Tibial nerve (tissue), 4 donors: ENCODE measurements at regions not wholly inside any gene's neighbourhood (a gene's known extent, or its start where the extent isn't known, plus 50 kb on each side); places are given as distances from the start of the nearest gene placed in this dataset. TPM values are rescaled to one million over a fixed set of nuclear protein-coding genes. Genes with fewer than 3 reads are reported as not detected.

ENCODE experiments used
- DNase-seq, 2 donors: peaks; one replicate each; pipeline ENCODE4 v3.0.0-alpha.2; 2019; ENCODE audit warnings: low spot score in 2 of 2
- H3K27ac ChIP-seq, 4 donors: fragments of 200-600 bp; sonication (generic) in 3 of 4; one replicate each; pipeline ENCODE4 v1.5.1; 2017 to 2019; ENCODE audit warnings: mild to moderate bottlenecking in 1 of 4
- H3K27me3 ChIP-seq, 2 donors: fragments of 200-600 bp; sonication (generic) in 1 of 2; one replicate each; pipeline versions ENCODE4 v1.5.1 to v1.6.0; 2017 to 2019
- H3K36me3 ChIP-seq, 3 donors: fragments of 200-600 bp; sonication (generic); one replicate each; pipeline ENCODE4 v1.5.1; 2018 to 2019
- H3K4me1 ChIP-seq, 4 donors: fragments of 200-600 bp; sonication (generic) in 3 of 4; one replicate each; pipeline ENCODE4 v1.5.1; 2017 to 2019
- H3K4me3 ChIP-seq, 4 donors: fragments of 200-600 bp; sonication (generic) in 3 of 4; one replicate each; pipeline ENCODE4 v1.5.1; 2017 to 2019; ENCODE audit warnings: mild to moderate bottlenecking in 1 of 4, moderate library complexity in 1 of 4
- H3K9me3 ChIP-seq, 4 donors: fragments of 200-600 bp; sonication (generic) in 3 of 4; one replicate each; pipeline ENCODE4 v1.5.1; 2017 to 2019
- CTCF ChIP-seq, 5 experiments: fragments of 200-600 bp in 3 of 5; fragments of 450-650 bp in 2 of 5; sonication (generic) in 3 of 5; IDR thresholded peaks; one replicate each; pipeline ENCODE4 v1.5.1; 2016 to 2019; ENCODE audit warnings: antibody characterized with exemption in 5 of 5, mild to moderate bottlenecking in 3 of 5, moderate library complexity in 2 of 5
- EP300 ChIP-seq, 2 donors: sonication (generic); formaldehyde crosslinking; IDR thresholded peaks; one replicate each; pipeline ENCODE4 v1.6.1; 2017; ENCODE audit warnings: antibody characterized with exemption in 2 of 2, mild to moderate bottlenecking in 1 of 2
- POLR2A ChIP-seq, 2 donors: fragments of 450-650 bp; IDR thresholded peaks; one replicate each; pipeline ENCODE4 v1.6.1; 2017; ENCODE audit warnings: antibody characterized with exemption in 2 of 2, mild to moderate bottlenecking in 2 of 2, moderate library complexity in 2 of 2
- WGBS, 2 donors: methylation state at CpG; one replicate each; pipeline ENCODE4 v1.1.5; 2018; 5-methylcytosine and 5-hydroxymethylcytosine counted together
- small RNA-seq: library from RNA; depleted of rRNA; stranded (forward); fragments of <200 nt; gene quantifications from one replicate; pipeline ENCODE3, GENCODE V24; 2016

GRCh38 chrX:45261471-45261870 lies 60.8 kb upstream of the DIPK2B start:
- H3K9me3 ChIP-seq: no peaks in the 10 kb centered on the region
- TF ChIP-seq POLR2A (IDR thresholded peaks at IDR 0.05) (no peak), EP300 (IDR thresholded peaks at IDR 0.05) (no peak), CTCF (IDR thresholded peaks at IDR 0.05) (no peak)
- 82 to 89% methylated on average over 1 of the region's 1 CpG for WGBS, 2 donors
- no peak overlapping the region for H3K4me3 ChIP-seq
- DNase-seq: no peak
- no peaks in the 10 kb centered on the region for H3K4me1 ChIP-seq
- no peak overlapping the region for H3K27ac ChIP-seq
- no peaks in the 10 kb centered on the region for H3K36me3 ChIP-seq
- no peaks in the 10 kb centered on the region for H3K27me3 ChIP-seq

GRCh38 chrX:45261005-45261404 lies 60.3 kb upstream of the DIPK2B start:
- Histone ChIP-seq H3K27ac (no peak overlapping the region), H3K4me1 (no peaks in the 10 kb centered on the region), H3K9me3 (no peaks in the 10 kb centered on the region), H3K36me3 (no peaks in the 10 kb centered on the region), H3K4me3 (no peak overlapping the region), H3K27me3 (no peaks in the 10 kb centered on the region)
- no peak for DNase-seq
- 55 to 70% methylated on average over 1 of the region's 1 CpG for WGBS, 2 donors
- TF ChIP-seq EP300 (IDR thresholded peaks at IDR 0.05): no peak
- no peak for TF ChIP-seq CTCF (IDR thresholded peaks at IDR 0.05)
- TF ChIP-seq POLR2A (IDR thresholded peaks at IDR 0.05): no peak

GRCh38 chrX:45258731-45259402 lies 58.2 kb upstream of the DIPK2B start:
- no peak overlapping the region for H3K27ac ChIP-seq
- H3K4me3 ChIP-seq: no peak overlapping the region
- no peak for DNase-seq
- H3K36me3 ChIP-seq: no peaks in the 10 kb centered on the region
- H3K9me3 ChIP-seq: no peaks in the 10 kb centered on the region
- H3K4me1 ChIP-seq: no peaks in the 10 kb centered on the region
- H3K27me3 ChIP-seq: no peaks in the 10 kb centered on the region
- TF ChIP-seq CTCF (IDR thresholded peaks at IDR 0.05): no peak
- no peak for TF ChIP-seq POLR2A (IDR thresholded peaks at IDR 0.05)
- TF ChIP-seq EP300 (IDR thresholded peaks at IDR 0.05): no peak
- 67 to 73% methylated on average over 6 of the region's 6 CpGs for WGBS, 2 donors

Small RNA genes in the stretch of these regions (small RNA-seq; reads per million reads assigned to genes)
- gene MIR221 (64.3 reads per million, percentile 95 among the genes with 10 or more reads in this experiment), gene MIR222 (243 reads per million, percentile 97 among the genes with 10 or more reads in this experiment), gene RF00017 (not detected), gene RF00591 (not detected)
